K562 (cell line): ENCODE measurements at regions not wholly inside any gene's neighbourhood (a gene's known extent, or its start where the extent isn't known, plus 50 kb on each side); places are given as distances from the start of the nearest gene placed in this dataset.

Experiments used
- ATAC-seq: fragments of 200-7000 bp; cut with Tn5 transposase; 3 replicates; pipeline ENCODE4 v1.9.1; 2020; ENCODE audit warnings: moderate library complexity
- BruUV-seq: library from RNA; stranded (reverse); fragments of 400-500 nt; replicated peaks from 2 replicates; lab custom pipeline; 2021; lab: Mats Ljungman, UMichigan
- CTCF ChIA-PET: fragments of 300-600 bp; formaldehyde crosslinking; extraction: SDS; loops from one replicate; lab custom pipeline; 2021; ENCODE audit warnings: low intra/inter-chr PET ratio; lab: Yijun Ruan, JAX
- POLR2A ChIA-PET: fragments of 300-600, 350-650 bp; sonication (Branson Sonifier 250); formaldehyde crosslinking; extraction: SDS; loops from one replicate; lab custom pipeline; 2021; ENCODE audit warnings: antibody characterized with exemption, inconsistent platforms; lab: Yijun Ruan, JAX
- DNase-seq, 4 experiments: peaks; one replicate each; pipeline versions ENCODE4 v3.0.0 to v3.0.0-alpha.2; 2011 to 2018; ENCODE audit warnings: low spot score in 3 of 4, mixed read lengths in 3 of 4; ENCODE audit errors: extremely low read depth in 1 of 4
- FAIRE-seq: peaks from 2 replicates; lab custom pipeline; 2011; peaks lifted over from hg19 to GRCh38; lab: Jason Lieb, UNC
- H2AFZ ChIP-seq: 2 replicates; pipeline ENCODE4 v1.6.0; 2011; ENCODE audit warnings: low read depth, low read length, control low read depth, inconsistent platforms
- H3K27ac ChIP-seq: fragments of 200-600 bp; 3 replicates; pipeline ENCODE4 v1.8.0; 2011; ENCODE audit warnings: low read depth, mild to moderate bottlenecking, control low read depth, inconsistent platforms, low read length, moderate library complexity, mixed read lengths; ENCODE audit errors: extremely low read depth
- H3K27me3 ChIP-seq, 2 experiments: fragments of 300-600 bp in 1 of 2; 2 replicates in 1 of 2; 3 replicates in 1 of 2; pipeline versions ENCODE4 v1.6.0 to v1.8.0; 2011; ENCODE audit warnings: inconsistent platforms in 2 of 2, low read length in 2 of 2, mild to moderate bottlenecking in 1 of 2, mixed read lengths in 1 of 2, moderate library complexity in 1 of 2; ENCODE audit not compliant: control insufficient read depth in 2 of 2, insufficient read depth in 2 of 2
- H3K36me3 ChIP-seq: fragments of 300-600 bp; 3 replicates; pipeline ENCODE4 v1.8.0; 2011; ENCODE audit warnings: mild to moderate bottlenecking, low read length, inconsistent platforms; ENCODE audit not compliant: control insufficient read depth, insufficient read depth
- H3K4me1 ChIP-seq, 2 experiments: fragments of 200-600 bp in 1 of 2; replicated peaks in 1 of 2; 2 replicates in 1 of 2; 3 replicates in 1 of 2; pipeline versions ENCODE4 v1.5.1 to v1.8.0; 2011; ENCODE audit warnings: inconsistent platforms in 2 of 2, low read length in 2 of 2, mild to moderate bottlenecking in 1 of 2, mixed read lengths in 1 of 2, moderate library complexity in 1 of 2; ENCODE audit not compliant: control insufficient read depth in 2 of 2, insufficient read depth in 2 of 2
- H3K4me2 ChIP-seq: 2 replicates; pipeline ENCODE4 v1.6.1; 2011; ENCODE audit warnings: low read length, control low read depth, inconsistent platforms, mixed read lengths; ENCODE audit not compliant: insufficient read depth
- H3K4me3 ChIP-seq: fragments of 200-600 bp; sonication (generic), shearing (Covaris generic); 2 replicates; pipeline ENCODE4 v1.5.1; 2016; ENCODE audit warnings: control low read depth, inconsistent platforms
- H3K79me2 ChIP-seq: fragments of 200-600 bp; 3 replicates; pipeline ENCODE4 v1.8.0; 2011; ENCODE audit warnings: low read length, inconsistent platforms; ENCODE audit not compliant: control insufficient read depth, insufficient read depth
- H3K9ac ChIP-seq, 2 experiments: 2 replicates each; pipeline versions ENCODE4 v1.6.0 to v1.6.1; 2011; ENCODE audit warnings: low read depth in 2 of 2, low read length in 2 of 2, control low read depth in 1 of 2, inconsistent platforms in 1 of 2, mild to moderate bottlenecking in 1 of 2, mixed read lengths in 1 of 2; ENCODE audit not compliant: insufficient read depth in 1 of 2
- H3K9me1 ChIP-seq: one replicate; pipeline ENCODE4 v1.6.0; 2011; ENCODE audit warnings: inconsistent platforms, mild to moderate bottlenecking, low read length, moderate library complexity; ENCODE audit not compliant: control insufficient read depth, insufficient read depth
- H3K9me3 ChIP-seq: replicated peaks from 2 replicates; pipeline ENCODE4 v1.5.1; 2011; ENCODE audit warnings: low read depth, low read length, inconsistent platforms; ENCODE audit not compliant: control insufficient read depth, insufficient read depth
- H4K20me1 ChIP-seq: replicated peaks from 2 replicates; pipeline ENCODE4 v1.6.1; 2011; ENCODE audit warnings: low read length, inconsistent platforms, mixed read lengths; ENCODE audit not compliant: control insufficient read depth, insufficient read depth
- FOS ChIP-seq: IDR thresholded peaks from 3 replicates; pipeline ENCODE4 v1.6.1; 2011; ENCODE audit not compliant: insufficient read length; ENCODE audit errors: extremely low read depth
- MTF1 ChIP-seq: fragments of 250-450 bp; sonication (Bioruptor Pico); IDR thresholded peaks from 2 replicates; pipeline ENCODE4 v1.9.0; 2021; ENCODE audit warnings: moderate library complexity, mild to moderate bottlenecking, inconsistent platforms, borderline replicate concordance
- NFE2L1 ChIP-seq: fragments of 450-650 bp; IDR thresholded peaks from 2 replicates; pipeline ENCODE4 v1.6.1; 2016; ENCODE audit warnings: missing genetic modification characterization, low read depth, mild to moderate bottlenecking, missing compliant biosample characterization, moderate library complexity, borderline replicate concordance
- PURB ChIP-seq: sonication (generic); formaldehyde crosslinking; IDR thresholded peaks from 2 replicates; pipeline ENCODE4 v1.9.0; 2021; ENCODE audit warnings: low read depth, mild to moderate bottlenecking, missing genetic modification reagents
- PYGO2 ChIP-seq: fragments of 450-650 bp; IDR thresholded peaks from 2 replicates; pipeline ENCODE4 v1.6.1; 2016; ENCODE audit warnings: mild to moderate bottlenecking, missing genetic modification characterization, moderate library complexity, missing compliant biosample characterization
- RBM25 ChIP-seq: fragments of 200-400 bp; formaldehyde crosslinking; IDR thresholded peaks from 2 replicates; pipeline ENCODE4 v1.6.1; 2018; ENCODE audit warnings: low read length, low read depth, moderate library complexity; ENCODE audit not compliant: severe bottlenecking
- RBM34 ChIP-seq: fragments of 200-400 bp; formaldehyde crosslinking; IDR thresholded peaks from 2 replicates; pipeline ENCODE4 v1.6.1; 2018; ENCODE audit warnings: low read length, borderline replicate concordance; ENCODE audit not compliant: insufficient read depth
- RFX7 ChIP-seq: fragments of 250-450 bp; sonication (Bioruptor Pico); IDR thresholded peaks from 2 replicates; pipeline ENCODE4 v1.5.1; 2021; ENCODE audit warnings: mild to moderate bottlenecking
- SMARCC2 ChIP-seq: fragments of 450-650 bp; IDR thresholded peaks from 2 replicates; pipeline ENCODE4 v1.6.1; 2017; ENCODE audit warnings: antibody characterized with exemption, moderate library complexity, mild to moderate bottlenecking, low read depth
- STAT5A ChIP-seq: IDR thresholded peaks from 2 replicates; pipeline ENCODE4 v1.6.1; 2012; ENCODE audit warnings: low read length, inconsistent platforms, borderline replicate concordance
- TFAM ChIP-seq: fragments of 250-450 bp; sonication (Bioruptor Pico); conservative IDR thresholded peaks from 2 replicates; pipeline ENCODE4 v1.5.0; 2021; ENCODE audit warnings: mild to moderate bottlenecking, moderate library complexity
- TOE1 ChIP-seq, 2 experiments: fragments of 450-650 bp in 1 of 2; sonication (generic) in 1 of 2; formaldehyde crosslinking in 1 of 2; IDR thresholded peaks; 2 replicates each; pipeline versions ENCODE4 v1.7.1 to v1.8.0; 2016 to 2022; ENCODE audit warnings: borderline replicate concordance in 2 of 2, mild to moderate bottlenecking in 2 of 2, antibody characterized with exemption in 1 of 2, inconsistent platforms in 1 of 2, low read depth in 1 of 2, missing genetic modification reagents in 1 of 2, moderate library complexity in 1 of 2
- ZNF263 ChIP-seq: sonication (generic); formaldehyde crosslinking; IDR thresholded peaks from 2 replicates; pipeline ENCODE4 v1.8.0; 2022; ENCODE audit warnings: mild to moderate bottlenecking, missing genetic modification reagents, borderline replicate concordance
- ZNF384 ChIP-seq: IDR thresholded peaks from 2 replicates; pipeline ENCODE4 v1.6.1; 2012; ENCODE audit warnings: low read depth, low read length, improper control_type of control experiment
- ZNF589 ChIP-seq: fragments of 200-800 bp; sonication (Bioruptor generic); IDR thresholded peaks from 2 replicates; pipeline ENCODE4 v1.6.1; 2016; ENCODE audit warnings: low read depth, missing genetic modification characterization, missing compliant biosample characterization
- ZNF717 ChIP-seq: fragments of 250-450 bp; sonication (Bioruptor Pico); IDR thresholded peaks from 2 replicates; pipeline ENCODE4 v1.5.0; 2021
- WGBS: fragments of 100-300 bp; shearing (Covaris generic); methylation state at CpG from one replicate; pipeline ENCODE4 v1.1.6; 2016; ENCODE audit warnings: low coverage, mixed read lengths; ENCODE audit not compliant: insufficient coverage; ENCODE audit errors: missing lambda C conversion rate; 5-methylcytosine and 5-hydroxymethylcytosine counted together
- in situ Hi-C: fragments of 300-500 bp; cut with MboI; formaldehyde crosslinking; loops from 4 replicates; pipeline ENCODE4 v1.15.0; 2018; ENCODE audit warnings: inconsistent platforms, mixed read lengths
- intact Hi-C: fragments of 100-400 bp; cut with micrococcal nuclease; formaldehyde crosslinking; loops from 2 replicates; pipeline ENCODE4 v1.14.2; 2022
- TF ChIP-seq, protein P1 (sequence below): fragments of 450-650 bp; formaldehyde crosslinking; IDR thresholded peaks from 2 replicates; pipeline ENCODE4 v1.4.0; 2022; ENCODE audit warnings: missing genetic modification characterization
- TF ChIP-seq, protein P2 (sequence below): fragments of 450-650 bp; IDR thresholded peaks from one replicate; pipeline ENCODE4 v1.6.1; 2018; ENCODE audit warnings: mild to moderate bottlenecking, moderate library complexity; ENCODE audit not compliant: partially characterized antibody

DNA sequence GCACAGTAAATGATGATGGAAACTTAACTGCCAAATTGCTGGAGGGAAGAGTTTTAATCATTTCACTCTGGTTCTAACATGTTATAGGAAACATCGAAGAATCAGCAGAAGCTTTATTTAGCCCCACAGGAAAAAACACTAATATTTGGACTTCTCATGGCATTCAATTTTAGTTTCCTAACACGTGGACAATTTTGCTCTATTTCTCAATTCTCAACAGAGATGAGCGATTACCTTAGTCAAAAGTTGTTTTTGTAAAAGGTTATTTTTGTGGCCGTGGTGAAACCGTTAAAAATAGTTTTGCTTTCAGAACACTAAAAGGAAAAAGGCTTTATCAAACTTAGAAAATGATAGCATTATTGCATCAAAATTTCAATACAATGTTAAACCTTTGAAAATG is 235.2 kb downstream of the PLK2 start (continued):
- no peak for TF ChIP-seq TFAM (CRISPR knock-in tag)
- TF ChIP-seq MTF1 (CRISPR knock-in tag) = no peak

DNA sequence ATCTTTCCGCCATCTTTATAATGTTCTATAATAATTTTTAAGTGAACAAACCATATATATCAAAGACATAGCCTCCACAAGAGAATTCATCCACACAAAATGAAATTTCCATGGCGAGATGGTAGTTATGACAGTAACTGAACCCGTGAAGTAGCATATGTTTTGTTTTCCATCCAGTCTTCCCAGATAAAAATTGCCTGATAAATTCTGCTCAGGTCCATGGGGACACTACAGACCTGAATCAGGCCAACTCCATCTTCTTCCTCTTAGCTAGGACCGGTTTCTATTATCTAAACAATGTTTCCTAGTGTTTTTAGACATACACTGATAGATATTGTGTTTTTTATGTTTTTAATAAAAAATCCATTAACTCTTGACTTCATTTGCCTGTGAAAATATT is 235.7 kb downstream of the PLK2 start:
- POLR2A ChIA-PET = no interaction called here
- no peaks in the 10 kb centered on the region for H3K27me3 ChIP-seq
- no peak overlapping the region for H3K9ac ChIP-seq
- H2AFZ ChIP-seq = no peak overlapping the region
- ATAC-seq (no peak), DNase-seq (no peak), FAIRE-seq (no peak)
- H3K36me3 ChIP-seq = no peaks in the 10 kb centered on the region
- TF ChIP-seq, protein P1, sequence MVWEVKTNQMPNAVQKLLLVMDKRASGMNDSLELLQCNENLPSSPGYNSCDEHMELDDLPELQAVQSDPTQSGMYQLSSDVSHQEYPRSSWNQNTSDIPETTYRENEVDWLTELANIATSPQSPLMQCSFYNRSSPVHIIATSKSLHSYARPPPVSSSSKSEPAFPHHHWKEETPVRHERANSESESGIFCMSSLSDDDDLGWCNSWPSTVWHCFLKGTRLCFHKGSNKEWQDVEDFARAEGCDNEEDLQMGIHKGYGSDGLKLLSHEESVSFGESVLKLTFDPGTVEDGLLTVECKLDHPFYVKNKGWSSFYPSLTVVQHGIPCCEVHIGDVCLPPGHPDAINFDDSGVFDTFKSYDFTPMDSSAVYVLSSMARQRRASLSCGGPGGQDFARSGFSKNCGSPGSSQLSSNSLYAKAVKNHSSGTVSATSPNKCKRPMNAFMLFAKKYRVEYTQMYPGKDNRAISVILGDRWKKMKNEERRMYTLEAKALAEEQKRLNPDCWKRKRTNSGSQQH (CRISPR knock-in tag) = no peak
- TF ChIP-seq RFX7 (CRISPR knock-in tag) (no peak), ZNF263 (CRISPR knock-in tag) (no peak), SMARCC2 (no peak), PURB (no peak), ZNF384 (no peak), ZNF589 (no peak), RBM34 (no peak), TOE1 (IDR thresholded peaks at IDR 0.05; ENCODE audit: borderline replicate concordance) (no peak), TOE1 (CRISPR knock-in tag; IDR thresholded peaks at IDR 0.05; ENCODE audit: borderline replicate concordance, low read depth) (no peak), PYGO2 (tag) (no peak), NFE2L1 (tag) (no peak), RBM25 (no peak), FOS (no peak), STAT5A (no peak), ZNF717 (CRISPR knock-in tag) (no peak)
- TF ChIP-seq, protein P2, sequence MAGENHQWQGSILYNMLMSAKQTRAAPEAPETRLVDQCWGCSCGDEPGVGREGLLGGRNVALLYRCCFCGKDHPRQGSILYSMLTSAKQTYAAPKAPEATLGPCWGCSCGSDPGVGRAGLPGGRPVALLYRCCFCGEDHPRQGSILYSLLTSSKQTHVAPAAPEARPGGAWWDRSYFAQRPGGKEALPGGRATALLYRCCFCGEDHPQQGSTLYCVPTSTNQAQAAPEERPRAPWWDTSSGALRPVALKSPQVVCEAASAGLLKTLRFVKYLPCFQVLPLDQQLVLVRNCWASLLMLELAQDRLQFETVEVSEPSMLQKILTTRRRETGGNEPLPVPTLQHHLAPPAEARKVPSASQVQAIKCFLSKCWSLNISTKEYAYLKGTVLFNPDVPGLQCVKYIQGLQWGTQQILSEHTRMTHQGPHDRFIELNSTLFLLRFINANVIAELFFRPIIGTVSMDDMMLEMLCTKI = no peak
- H3K27ac ChIP-seq = no peak overlapping the region
- no TSS peak for BruUV-seq
- H3K79me2 ChIP-seq = no peaks in the 10 kb centered on the region
- CTCF ChIA-PET = no interaction called here
- H3K9me1 ChIP-seq = no peaks in the 10 kb centered on the region
- in situ Hi-C loops (no loop called here), intact Hi-C loops (no loop called here)
- H3K4me2 ChIP-seq = no peak overlapping the region
- WGBS = 13% methylated on average over 4 of the region's 4 CpGs
- no peaks in the 10 kb centered on the region for H4K20me1 ChIP-seq
- no peaks in the 10 kb centered on the region for H3K9me3 ChIP-seq
- no peaks in the 10 kb centered on the region for H3K4me1 ChIP-seq
- H3K4me3 ChIP-seq = no peak overlapping the region
